ENCODE measurements at regions not wholly inside any gene's neighbourhood (a gene's known extent, or its start where the extent isn't known, plus 50 kb on each side); places are given as distances from the start of the nearest gene placed in this dataset.

DNA sequence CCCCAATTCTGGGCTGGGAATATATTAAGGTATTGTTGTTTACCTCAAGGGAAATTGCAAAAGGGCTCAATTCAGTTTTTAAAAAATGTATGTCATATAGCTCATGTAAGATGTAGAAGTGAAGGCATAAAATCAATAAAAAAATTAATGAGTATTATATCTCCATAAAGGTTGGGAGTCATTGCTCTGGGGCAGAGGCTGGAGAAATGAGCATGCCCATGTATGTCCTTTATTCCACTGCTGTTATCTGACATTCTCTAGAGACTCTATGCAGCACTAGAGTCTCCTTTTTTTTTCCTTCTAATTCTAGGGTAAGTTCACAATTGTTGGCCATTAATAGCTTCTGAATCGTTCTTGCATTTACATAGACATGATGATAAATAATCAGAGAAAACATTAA lies 394.8 kb downstream of the KLF12 start:
- no peak for TF ChIP-seq CTCF (IDR thresholded peaks at IDR 0.05; ENCODE audit: poor library complexity)
- TF ChIP-seq EZH2 (IDR thresholded peaks at IDR 0.05; ENCODE audit: borderline replicate concordance): no peak
- TF ChIP-seq EZH2phosphoT487 (IDR thresholded peaks at IDR 0.05; ENCODE audit: low read depth, severe bottlenecking, unreplicated experiment): no peak

Data from hepatocyte (in vitro differentiated cells).